Spleen (tissue), 11 donors: ENCODE measurements at regions not wholly inside any gene's neighbourhood (a gene's known extent, or its start where the extent isn't known, plus 50 kb on each side); places are given as distances from the start of the nearest gene placed in this dataset.
"Not testable (repeated sequence)": the region's sequence is repeated elsewhere in the genome, so short reads cannot be mapped to it uniquely, and the experiment has no call there.

ENCODE experiments used
- DNase-seq: peaks from one replicate; pipeline ENCODE4 v3.0.0-alpha.2; 2020
- H3K27ac ChIP-seq, 8 donors: fragments of 200-600 bp; sonication (generic) in 7 of 8; 1 replicate in 4 of 8; 2 replicates in 4 of 8; pipeline versions ENCODE4 v1.5.0 to v1.8.0; 2016 to 2021; ENCODE audit warnings: inconsistent platforms in 4 of 8, mild to moderate bottlenecking in 4 of 8, moderate library complexity in 1 of 8
- H3K27me3 ChIP-seq, 7 donors: fragments of 200-600 bp; sonication (generic) in 6 of 7; replicated peaks in 1 of 7; 1 replicate in 4 of 7; 2 replicates in 3 of 7; pipeline versions ENCODE4 v1.5.0 to v1.8.0; 2016 to 2021; ENCODE audit warnings: inconsistent platforms in 3 of 7, mild to moderate bottlenecking in 1 of 7
- H3K36me3 ChIP-seq, 6 donors: fragments of 200-600 bp; sonication (generic) in 5 of 6; 1 replicate in 4 of 6; 2 replicates in 2 of 6; pipeline versions ENCODE4 v1.5.0 to v1.8.0; 2016 to 2021; ENCODE audit warnings: inconsistent platforms in 2 of 6
- H3K4me1 ChIP-seq, 6 donors: fragments of 200-600 bp; sonication (generic) in 5 of 6; 1 replicate in 3 of 6; 2 replicates in 3 of 6; pipeline versions ENCODE4 v1.5.0 to v1.8.0; 2016 to 2021; ENCODE audit warnings: inconsistent platforms in 3 of 6
- H3K4me3 ChIP-seq, 8 donors: fragments of 200-600 bp; sonication (generic) in 7 of 8; 1 replicate in 4 of 8; 2 replicates in 4 of 8; pipeline versions ENCODE4 v1.5.0 to v1.8.0; 2016 to 2021; ENCODE audit warnings: inconsistent platforms in 4 of 8, mild to moderate bottlenecking in 4 of 8, moderate library complexity in 2 of 8
- H3K9me3 ChIP-seq, 8 donors: fragments of 200-600 bp; sonication (generic) in 7 of 8; 1 replicate in 4 of 8; 2 replicates in 4 of 8; pipeline versions ENCODE4 v1.5.0 to v1.8.0; 2016 to 2021; ENCODE audit warnings: inconsistent platforms in 4 of 8
- POLR2A ChIP-seq, 3 donors: fragments of 450-650 bp; IDR thresholded peaks; one replicate each; pipeline ENCODE4 v1.5.1; 2017; ENCODE audit warnings: antibody characterized with exemption in 3 of 3, mild to moderate bottlenecking in 1 of 3
- POLR2AphosphoS5 ChIP-seq, 3 donors: sonication (generic); formaldehyde crosslinking; IDR thresholded peaks; one replicate each; pipeline ENCODE4 v1.5.1; 2017; ENCODE audit warnings: antibody characterized with exemption in 3 of 3
- WGBS, 5 donors: extraction: QIAGEN DNeasy Blood & Tissue Kit in 3 of 5; methylation state at CpG; one replicate each; pipeline versions ENCODE4 v1.1.5 to v1.1.7; 2013 to 2018; 5-methylcytosine and 5-hydroxymethylcytosine counted together
- intact Hi-C: fragments of 100-400 bp; cut with DNase I; formaldehyde crosslinking; loops from one replicate; pipeline ENCODE4 v1.15.0; 2023; ENCODE audit warnings: low total_unique reads
- TF ChIP-seq, protein P1 (sequence below), 11 experiments: fragments of 200-600 bp in 7 of 11; fragments of 450-650 bp in 4 of 11; sonication (generic) in 4 of 11; IDR thresholded peaks in 8 of 11; conservative IDR thresholded peaks in 3 of 11; 1 replicate in 7 of 11; 2 replicates in 4 of 11; pipeline versions ENCODE4 v1.4.0 to v1.8.0; 2016 to 2021; ENCODE audit warnings: antibody characterized with exemption in 11 of 11, inconsistent platforms in 4 of 11, mild to moderate bottlenecking in 1 of 11
- donor health status: healthy with polysubstance abuse.
- donor health status: DM: no; HTN: no; CAD: no; lungs with moderate emphysema.
- donor health status: DM: no; HTN: no; CAD: no.
- donor health status: Bipolar disorder and iron deficiency.
- donor health status: healthy.
- donor health status: DM: no; HTN: no; CAD: no.
- donor health status: DM: yes; HTN: yes; CAD: no.

DNA sequence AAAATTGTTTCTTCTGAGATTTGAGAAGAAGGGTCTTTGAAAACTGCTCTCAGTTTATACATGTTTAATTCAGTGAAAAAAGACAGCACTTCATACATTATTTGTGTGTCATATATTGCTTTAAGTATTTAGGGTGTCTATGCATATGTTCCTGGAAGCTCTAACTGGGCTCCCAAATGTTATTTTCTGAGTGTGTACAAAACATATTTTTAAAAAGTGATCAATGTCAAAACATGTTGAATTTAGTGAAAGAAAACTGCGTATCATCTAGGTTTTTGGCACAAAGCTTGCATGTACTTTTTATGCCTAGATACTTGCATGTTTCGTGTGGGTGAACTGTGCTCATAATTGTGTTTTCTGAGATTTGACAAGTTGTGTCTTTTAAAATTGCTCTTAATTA, 81.6 kb downstream of the ASCL4 start:
- TF ChIP-seq POLR2A (IDR thresholded peaks at IDR 0.05), result no peak
- TF ChIP-seq, protein P1, sequence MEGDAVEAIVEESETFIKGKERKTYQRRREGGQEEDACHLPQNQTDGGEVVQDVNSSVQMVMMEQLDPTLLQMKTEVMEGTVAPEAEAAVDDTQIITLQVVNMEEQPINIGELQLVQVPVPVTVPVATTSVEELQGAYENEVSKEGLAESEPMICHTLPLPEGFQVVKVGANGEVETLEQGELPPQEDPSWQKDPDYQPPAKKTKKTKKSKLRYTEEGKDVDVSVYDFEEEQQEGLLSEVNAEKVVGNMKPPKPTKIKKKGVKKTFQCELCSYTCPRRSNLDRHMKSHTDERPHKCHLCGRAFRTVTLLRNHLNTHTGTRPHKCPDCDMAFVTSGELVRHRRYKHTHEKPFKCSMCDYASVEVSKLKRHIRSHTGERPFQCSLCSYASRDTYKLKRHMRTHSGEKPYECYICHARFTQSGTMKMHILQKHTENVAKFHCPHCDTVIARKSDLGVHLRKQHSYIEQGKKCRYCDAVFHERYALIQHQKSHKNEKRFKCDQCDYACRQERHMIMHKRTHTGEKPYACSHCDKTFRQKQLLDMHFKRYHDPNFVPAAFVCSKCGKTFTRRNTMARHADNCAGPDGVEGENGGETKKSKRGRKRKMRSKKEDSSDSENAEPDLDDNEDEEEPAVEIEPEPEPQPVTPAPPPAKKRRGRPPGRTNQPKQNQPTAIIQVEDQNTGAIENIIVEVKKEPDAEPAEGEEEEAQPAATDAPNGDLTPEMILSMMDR (IDR thresholded peaks at IDR 0.05 in 8 of 11, conservative IDR thresholded peaks at IDR 0.05 in 3 of 11), result no peak
- TF ChIP-seq POLR2AphosphoS5 (IDR thresholded peaks at IDR 0.05), result no peak
- intact Hi-C loops, result no loop called here
- WGBS, 5 donors, result 46 to 95% (median 62%) methylated on average over 2 of the region's 2 CpGs
- DNase-seq, result no peak
- Histone ChIP-seq H3K27me3 (peaks cover 0 to 28% (median 0%) of the 10 kb centered on the region in 7 donors), H3K4me3 (no peak overlapping the region), H3K27ac (no peak overlapping the region), H3K9me3 (no peaks in the 10 kb centered on the region), H3K4me1 (no peaks in the 10 kb centered on the region), H3K36me3 (no peaks in the 10 kb centered on the region)

DNA sequence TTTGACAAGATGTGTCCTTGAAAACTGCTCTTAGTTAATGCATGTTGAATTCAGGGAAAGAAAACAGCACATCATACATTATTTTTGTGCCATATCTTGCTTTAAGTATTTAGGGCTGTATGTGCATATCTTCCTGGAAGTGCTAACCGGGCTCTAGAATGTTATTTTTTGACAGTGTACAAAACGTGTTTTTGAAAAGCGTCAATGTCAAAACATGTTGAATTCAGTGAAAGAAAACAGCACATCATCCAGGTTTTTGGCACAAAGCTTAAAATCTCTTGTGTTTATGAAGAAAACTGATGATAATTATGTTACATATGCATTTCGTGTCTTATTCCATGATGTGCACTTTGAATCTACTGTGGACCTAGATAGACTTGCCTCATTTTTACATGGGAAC, 82.7 kb downstream of the ASCL4 start:
- intact Hi-C loops, result no loop called here
- Histone ChIP-seq H3K36me3 (no peaks in the 10 kb centered on the region), H3K27ac (no peak overlapping the region), H3K27me3 (peaks cover 0 to 36% (median 0%) of the 10 kb centered on the region in 7 donors), H3K9me3 (no peaks in the 10 kb centered on the region), H3K4me3 (no peak overlapping the region), H3K4me1 (no peaks in the 10 kb centered on the region)
- TF ChIP-seq POLR2AphosphoS5 (IDR thresholded peaks at IDR 0.05) (no peak), POLR2A (IDR thresholded peaks at IDR 0.05) (no peak)
- TF ChIP-seq, protein P1 (IDR thresholded peaks at IDR 0.05 in 8 of 11, conservative IDR thresholded peaks at IDR 0.05 in 3 of 11), result no peak
- DNase-seq, result no peak
- WGBS, 5 donors, result 70 to 85% (median 80%) methylated on average over 4 of the region's 4 CpGs

DNA sequence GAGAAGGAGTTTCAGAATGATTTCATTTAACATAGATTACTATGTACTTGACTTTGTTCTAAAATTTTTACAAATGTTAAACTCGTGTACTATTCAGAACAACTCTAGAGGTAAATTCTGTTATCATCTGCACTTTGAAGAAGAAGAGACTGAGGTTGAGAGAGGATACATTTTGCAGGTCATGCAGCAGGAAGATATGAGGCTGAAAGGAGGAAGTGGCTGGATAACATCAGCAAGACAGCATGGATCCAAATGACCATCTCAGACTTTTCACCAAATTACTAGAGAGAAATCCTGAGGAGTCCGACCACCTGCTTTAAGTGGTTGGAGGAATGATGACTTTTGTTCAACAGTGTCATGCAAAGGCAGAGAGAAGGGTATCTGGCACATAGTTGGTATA, 84.9 kb downstream of the ASCL4 start:
- WGBS, 5 donors, result 46 to 64% (median 55%) methylated on average over 2 of the region's 2 CpGs
- intact Hi-C loops, result no loop called here

DNA sequence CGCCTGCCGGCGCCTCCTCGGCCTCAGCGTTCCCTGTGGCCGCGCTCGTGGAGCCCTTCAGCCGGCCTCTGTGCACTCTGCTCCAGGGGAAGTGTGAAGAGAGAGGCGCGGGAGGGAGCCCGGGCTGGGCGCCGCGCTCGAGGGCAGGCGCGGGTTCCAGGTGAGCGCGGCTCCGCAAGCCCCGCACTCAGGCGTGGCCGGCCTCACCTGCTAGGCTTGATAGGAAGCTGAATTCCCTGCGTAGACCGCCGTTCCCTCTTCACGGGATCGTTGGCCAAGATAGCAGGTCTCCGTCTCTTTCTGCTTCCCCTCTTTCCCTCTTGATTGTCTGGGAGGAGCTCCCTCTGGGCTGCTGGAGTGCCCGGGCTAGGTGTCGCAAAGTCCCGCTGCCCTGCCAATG, 89.7 kb downstream of the ASCL4 start:
- no peaks in the 10 kb centered on the region for H3K9me3 ChIP-seq
- peaks cover 0 to 7% (median 0%) of the 10 kb centered on the region in 6 donors for H3K4me1 ChIP-seq
- intact Hi-C loops, result no loop called here
- TF ChIP-seq POLR2AphosphoS5 (IDR thresholded peaks at IDR 0.05) (no peak), POLR2A (IDR thresholded peaks at IDR 0.05) (no peak)
- TF ChIP-seq, protein P1 (IDR thresholded peaks at IDR 0.05 in 8 of 11, conservative IDR thresholded peaks at IDR 0.05 in 3 of 11), result no peak
- DNase-seq, result no peak
- no peaks in the 10 kb centered on the region for H3K36me3 ChIP-seq
- WGBS, 5 donors, result 22 to 56% (median 33%) methylated on average over 8 to 33 of the region's 33 CpGs
- peaks cover 0 to 66% (median 10%) of the 10 kb centered on the region in 7 donors for H3K27me3 ChIP-seq
- H3K27ac ChIP-seq, result no peak overlapping the region
- peak overlapping the region in 5 of 8 donors; percentile 5 to 40 (median 18) for H3K4me3 ChIP-seq

More for the DNA sequence above, 84.9 kb downstream of the ASCL4 start:
- Histone ChIP-seq H3K36me3 (no peaks in the 10 kb centered on the region), H3K4me3 (no peak overlapping the region), H3K9me3 (no peaks in the 10 kb centered on the region), H3K27ac (no peak overlapping the region), H3K27me3 (peaks cover 0 to 51% (median 7%) of the 10 kb centered on the region in 7 donors), H3K4me1 (peaks cover 0 to 6% (median 0%) of the 10 kb centered on the region in 6 donors)
- no peak for DNase-seq
- no peak for TF ChIP-seq POLR2A (IDR thresholded peaks at IDR 0.05)

DNA sequence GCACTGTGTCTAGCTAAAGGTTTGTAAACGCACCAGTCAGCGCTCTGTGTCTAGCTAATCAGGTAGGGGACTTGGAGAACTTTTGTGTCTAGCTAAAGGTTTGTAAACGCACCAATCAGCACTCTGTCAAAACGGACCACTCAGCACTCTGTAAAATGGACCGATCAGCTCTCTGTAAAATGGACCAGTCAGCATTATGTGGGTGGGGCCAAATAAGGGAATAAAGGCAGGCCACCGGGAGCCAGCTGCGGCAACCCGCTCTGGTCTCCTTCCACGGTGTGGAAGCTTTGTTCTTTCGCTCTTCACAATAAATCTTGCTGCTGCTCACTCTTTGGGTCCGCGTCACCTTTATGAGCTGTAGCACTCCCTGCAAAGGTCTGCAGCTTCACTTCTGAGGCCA, 90.2 kb downstream of the ASCL4 start:
- H3K4me3 ChIP-seq, H3K36me3 ChIP-seq, H3K27ac ChIP-seq, DNase-seq, intact Hi-C loops, H3K4me1 ChIP-seq, H3K9me3 ChIP-seq: not testable (repeated sequence)
- WGBS, 5 donors, result 76 to 86% (median 81%) methylated on average over 12 of the region's 12 CpGs
- H3K27me3 ChIP-seq, result peaks cover 0 to 61% (median 10%) of the 10 kb centered on the region in 7 donors
